ENCODE measurements at regions not wholly inside any gene's neighbourhood (a gene's known extent, or its start where the extent isn't known, plus 50 kb on each side); places are given as distances from the start of the nearest gene placed in this dataset.
"Not testable (repeated sequence)": the region's sequence is repeated elsewhere in the genome, so short reads cannot be mapped to it uniquely, and the experiment has no call there.

DNA sequence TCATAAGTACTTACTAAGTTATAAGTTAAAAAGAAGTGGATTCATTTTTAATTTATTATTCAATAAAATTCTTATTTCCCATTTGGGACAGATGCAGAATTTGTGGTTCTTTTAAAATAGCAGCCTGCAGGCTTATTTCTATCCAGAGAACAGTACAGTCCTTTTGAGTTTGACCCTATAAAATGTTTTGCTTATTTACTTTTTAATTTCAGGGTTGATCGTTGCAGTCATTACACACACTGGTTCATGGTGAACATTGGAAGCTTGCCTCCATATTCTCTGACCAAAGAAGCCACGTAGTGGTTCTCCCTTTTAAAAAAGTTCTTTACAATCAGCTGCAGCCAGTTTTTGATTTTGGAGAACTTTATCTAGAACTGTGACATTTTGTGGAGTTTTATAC is 122.9 kb upstream of the PDE7B start:
- no peak for FAIRE-seq

DNA sequence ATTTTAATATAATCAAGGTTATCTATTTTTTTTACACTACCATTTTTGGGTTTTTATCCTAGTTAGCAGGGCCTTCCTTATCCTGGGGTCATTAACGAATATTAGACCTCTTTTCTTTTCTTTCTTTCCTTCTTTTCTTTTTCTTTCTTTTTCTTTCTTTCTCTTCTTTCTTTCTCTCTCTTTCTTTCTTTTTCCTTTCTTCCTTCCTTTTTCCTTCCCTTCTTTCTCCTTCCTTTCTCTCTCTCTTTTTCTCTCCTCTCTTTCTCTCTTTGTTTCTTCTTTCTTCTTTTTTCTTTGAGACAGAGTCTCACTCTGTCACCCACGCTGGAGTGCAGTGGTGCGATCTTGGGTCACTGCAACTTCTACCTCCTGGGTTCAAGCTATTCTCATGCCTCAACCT is 120.4 kb upstream of the PDE7B start:
- FAIRE-seq = no peak

DNA sequence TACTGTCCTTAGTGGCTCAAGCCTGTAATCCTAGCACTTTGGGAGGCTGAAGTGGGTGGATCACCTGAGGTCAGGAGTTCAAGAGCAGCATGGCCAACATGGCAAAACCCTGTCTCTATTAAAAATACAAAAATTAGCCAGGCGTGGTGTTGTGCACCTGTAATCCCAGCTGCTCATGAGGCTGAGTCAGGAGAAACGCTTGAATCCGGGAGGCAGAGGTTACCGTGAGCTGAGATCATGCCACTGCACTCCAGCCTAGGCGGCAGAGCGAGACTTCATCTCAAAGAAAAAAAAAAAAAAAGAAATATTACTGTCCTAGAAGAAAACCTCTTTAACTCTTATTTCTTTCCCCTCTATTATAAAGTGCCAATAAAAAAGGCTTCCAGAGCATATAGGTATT is 115.2 kb upstream of the PDE7B start:
- FAIRE-seq = not testable (repeated sequence)

DNA sequence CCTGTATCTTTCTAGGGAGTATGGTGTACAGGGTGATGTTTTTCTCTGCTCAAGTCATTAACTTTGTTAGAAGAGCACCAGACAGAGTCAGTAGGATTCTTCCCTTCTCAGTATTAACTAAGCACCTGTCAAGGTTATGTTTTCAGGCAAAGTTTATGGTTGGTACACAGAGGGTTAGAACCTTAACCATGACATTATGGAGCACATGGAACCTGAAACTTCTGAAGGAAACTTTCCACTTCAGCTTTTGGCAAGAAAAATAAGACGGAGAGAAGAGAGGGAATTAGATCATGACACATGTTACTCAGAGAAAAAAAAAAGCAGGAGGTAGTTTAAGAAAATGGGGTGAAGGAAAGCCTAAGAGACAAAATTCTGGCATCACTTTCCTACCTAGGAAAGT is 112.9 kb upstream of the PDE7B start:
- FAIRE-seq = no peak

DNA sequence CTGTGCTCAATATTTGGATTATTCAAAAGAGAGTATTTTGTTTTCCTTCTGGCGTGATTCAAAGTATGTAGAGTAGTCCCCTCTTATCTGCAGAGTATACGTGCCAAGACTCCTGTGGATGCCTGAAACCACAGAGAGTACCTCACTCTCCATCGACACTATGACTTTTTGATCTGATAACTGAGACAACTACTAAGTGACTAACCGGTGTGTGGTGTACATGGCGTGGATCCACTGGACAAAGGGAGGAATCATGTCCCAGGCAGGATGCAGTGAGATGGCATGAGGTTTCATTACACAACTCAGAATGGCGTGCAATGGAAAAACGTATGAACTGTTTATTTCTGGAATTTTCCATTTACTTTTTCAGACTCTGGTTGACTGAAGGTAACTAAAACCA is 112.2 kb upstream of the PDE7B start:
- no peak for FAIRE-seq

DNA sequence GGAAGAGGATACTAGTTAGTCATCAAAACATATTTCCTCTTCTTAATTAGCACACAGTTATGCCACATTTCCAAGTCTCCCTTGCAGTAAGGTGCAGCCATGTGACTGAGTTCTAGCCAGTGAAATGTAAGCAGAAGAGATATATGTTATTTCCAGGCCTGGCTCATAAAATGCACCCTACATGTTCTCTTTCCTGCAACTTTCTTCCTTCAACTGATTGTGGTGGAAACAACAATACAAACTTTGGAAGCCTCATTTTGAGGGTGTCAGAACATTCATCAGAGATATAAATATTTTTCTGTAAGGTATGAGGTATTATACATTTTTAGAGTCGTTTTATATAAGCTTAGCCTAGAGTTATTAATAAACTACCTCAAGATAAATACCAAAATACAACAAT is 110.9 kb upstream of the PDE7B start:
- FAIRE-seq = no peak

DNA sequence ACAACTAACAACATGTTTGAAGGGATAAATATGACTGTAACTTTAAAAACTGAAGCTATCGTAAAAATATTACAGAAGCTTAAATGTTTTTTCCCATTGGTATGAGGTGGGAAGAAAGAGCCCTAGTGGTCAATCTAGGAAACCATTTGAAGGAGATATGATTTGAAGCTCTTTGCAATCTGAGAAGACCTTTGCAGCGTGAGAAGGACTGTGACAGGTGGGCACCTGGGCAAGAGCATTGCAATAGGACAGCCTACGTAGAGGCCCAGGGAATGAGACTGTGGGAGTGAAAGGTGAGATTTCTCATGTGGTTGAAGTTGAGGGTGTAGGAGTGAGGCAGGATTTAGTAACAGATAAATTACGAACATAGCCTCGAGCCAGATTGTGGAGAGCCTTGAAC is 108.0 kb upstream of the PDE7B start:
- no peak for FAIRE-seq

DNA sequence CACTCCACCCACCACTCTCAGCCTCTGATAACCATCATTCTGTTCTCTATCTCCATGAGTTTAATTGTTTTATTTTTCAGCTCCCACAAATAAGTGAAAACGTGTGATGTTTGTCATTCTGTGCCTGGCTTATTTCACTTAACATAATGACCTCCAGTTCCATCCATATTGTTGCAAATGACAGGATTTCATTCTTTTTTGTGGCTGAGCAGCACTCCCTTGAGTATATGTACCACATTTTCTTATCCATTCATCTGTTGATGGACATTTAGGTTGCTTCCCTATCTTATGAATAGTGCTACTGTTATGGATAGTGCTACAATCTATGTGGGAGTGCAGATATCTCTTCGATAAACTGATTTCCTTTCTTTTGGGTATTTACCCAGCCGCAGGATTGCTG is 103.3 kb upstream of the PDE7B start:
- FAIRE-seq = no peak

DNA sequence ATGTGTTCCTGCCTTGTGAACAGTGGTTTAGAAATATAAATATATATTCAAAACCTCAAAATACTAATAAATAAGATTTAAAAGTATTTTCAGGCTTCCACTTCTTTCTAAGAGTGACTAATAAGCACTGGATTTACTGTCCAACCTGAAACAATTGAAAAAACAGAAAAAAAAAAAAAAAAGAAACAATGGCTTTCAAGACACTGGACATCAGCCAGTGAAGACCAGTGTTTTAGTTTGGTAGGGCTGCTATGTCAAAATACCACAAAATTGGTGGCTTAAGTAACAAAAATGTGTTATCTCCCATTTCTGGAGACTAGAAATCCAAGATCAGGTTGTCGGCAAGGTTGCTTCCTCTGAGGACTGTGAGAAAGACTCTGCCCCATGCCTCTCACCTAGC is 101.4 kb upstream of the PDE7B start:
- no peak for FAIRE-seq

DNA sequence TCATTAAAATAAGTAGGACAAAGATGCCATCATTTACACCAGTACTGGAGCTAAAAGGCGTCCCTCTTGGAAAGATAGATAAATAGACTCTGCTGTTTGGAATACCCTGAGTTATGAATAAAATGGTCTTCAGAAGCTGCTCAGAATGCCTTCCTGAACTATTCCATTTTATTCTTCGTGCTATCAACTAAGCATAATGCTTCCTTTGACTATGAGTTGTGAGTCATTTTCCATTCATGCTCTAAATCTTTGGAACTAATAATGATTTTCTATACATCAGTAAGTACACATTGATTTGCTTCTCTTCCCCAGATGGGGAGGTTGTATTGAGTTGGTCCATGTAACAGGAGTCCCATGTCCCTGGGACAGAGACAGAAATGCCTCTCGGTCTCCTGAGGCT is 98.3 kb upstream of the PDE7B start:
- FAIRE-seq = no peak

DNA sequence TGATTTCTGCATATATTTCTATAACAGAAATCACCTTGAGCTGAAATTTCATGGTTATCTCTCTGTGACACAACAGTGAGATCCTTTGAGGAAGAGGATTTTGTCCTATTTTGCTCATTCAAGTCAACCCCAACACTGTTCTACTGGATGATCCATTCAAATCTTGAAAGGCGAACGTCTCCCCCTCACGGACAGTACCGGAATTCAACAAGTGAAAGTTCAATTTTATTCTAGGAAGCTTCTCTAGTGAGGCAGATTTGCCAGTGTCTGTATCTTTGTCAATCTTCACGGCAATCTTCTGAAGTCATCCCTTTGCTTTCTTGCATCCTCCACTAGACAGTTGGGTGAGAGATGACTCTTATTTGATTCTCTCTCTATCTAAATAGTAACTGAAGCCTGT is 91.7 kb upstream of the PDE7B start:
- no peak for FAIRE-seq

DNA sequence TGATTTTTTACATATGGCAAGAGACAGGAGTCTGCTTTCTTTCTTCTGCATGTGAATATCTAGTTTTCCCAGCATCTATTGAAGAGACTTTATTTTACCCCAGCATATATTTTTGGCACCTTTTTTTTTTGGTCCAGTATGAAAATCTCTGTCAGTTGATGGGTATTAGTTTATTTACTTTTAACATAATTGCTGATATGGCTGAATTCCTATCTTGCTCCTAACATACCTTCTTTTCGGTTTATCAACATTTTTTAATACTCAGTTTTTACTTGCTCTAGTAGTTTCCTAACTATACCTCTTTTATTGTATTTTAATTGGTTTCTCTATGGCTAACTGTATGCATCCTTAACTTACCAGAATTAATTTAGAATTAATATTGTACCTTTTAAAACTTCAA is 77.5 kb upstream of the PDE7B start:
- no peak for FAIRE-seq

DNA sequence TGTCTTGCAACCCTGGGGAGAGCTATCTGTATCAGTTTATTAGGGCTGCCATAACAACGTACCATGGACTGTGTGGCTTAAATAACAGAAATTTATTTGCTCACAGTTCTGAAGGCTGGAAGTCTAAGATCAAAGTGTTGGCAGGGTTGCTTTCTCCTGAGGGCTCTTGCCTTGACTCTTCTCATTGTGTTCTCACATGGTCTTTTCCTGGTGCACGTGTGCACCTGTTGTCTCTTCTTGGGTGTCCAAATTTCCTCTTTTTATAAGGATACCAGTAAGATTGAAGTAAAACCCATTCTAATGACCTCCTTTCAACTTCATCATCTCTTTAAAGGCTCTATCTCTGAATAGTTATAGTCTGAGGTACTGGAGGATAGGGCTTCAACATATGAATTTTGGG is 72.3 kb upstream of the PDE7B start:
- no peak for FAIRE-seq

DNA sequence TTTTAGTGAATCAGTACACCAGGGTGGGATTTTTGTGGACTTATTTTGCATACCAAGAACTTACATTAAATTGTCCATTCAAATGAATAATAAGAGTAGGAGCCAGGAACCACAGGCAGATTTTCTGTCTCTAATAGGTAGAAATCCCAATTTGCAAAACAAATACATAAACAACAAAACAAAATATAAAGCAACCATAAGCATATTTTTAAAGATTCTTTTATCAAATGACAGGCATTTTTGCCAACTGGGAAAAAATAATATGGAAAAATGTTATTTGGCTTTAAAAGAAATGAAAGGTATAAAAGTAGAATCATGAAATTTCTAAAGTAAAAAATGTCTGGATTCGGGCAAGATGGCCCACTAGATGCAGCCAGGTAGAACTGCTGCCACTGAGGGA is 71.2 kb upstream of the PDE7B start:
- FAIRE-seq = no peak

DNA sequence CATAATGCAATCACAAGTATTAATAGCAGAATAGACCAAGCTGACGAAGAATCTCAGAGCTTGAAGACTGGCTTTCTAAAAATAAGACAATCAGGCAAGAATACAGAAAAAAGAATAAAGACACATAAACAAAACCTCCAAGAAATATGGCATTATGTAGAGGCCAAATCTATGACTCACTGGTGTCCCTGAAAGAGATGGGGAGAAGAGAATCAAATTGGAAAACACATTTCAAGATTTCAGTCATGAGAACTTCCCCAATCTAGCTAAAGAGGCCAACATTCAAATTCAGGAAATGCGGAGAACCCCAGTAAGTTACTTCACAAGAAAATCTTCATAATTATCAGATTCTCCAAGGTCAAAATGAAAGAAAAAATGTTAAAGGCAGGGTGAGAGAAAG is 69.0 kb upstream of the PDE7B start:
- FAIRE-seq = no peak

DNA sequence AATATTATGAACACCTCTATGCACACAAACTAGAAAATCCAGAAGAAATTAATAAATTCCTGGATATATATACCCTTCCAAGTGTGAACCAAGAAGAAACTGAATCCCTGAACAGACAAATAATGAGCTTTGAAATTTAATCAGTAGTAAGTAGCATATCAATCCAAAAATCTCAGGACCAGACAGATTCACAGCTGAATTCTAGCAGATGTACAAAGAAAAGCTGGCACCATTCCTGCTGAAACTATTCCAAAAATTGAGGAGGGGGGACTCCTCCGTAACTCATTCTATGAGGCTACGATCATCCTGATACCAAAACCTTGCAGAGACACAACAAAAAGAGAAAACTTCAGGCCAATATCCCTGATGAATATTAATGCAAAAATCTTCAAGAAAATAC is 67.0 kb upstream of the PDE7B start:
- no peak for FAIRE-seq

DNA sequence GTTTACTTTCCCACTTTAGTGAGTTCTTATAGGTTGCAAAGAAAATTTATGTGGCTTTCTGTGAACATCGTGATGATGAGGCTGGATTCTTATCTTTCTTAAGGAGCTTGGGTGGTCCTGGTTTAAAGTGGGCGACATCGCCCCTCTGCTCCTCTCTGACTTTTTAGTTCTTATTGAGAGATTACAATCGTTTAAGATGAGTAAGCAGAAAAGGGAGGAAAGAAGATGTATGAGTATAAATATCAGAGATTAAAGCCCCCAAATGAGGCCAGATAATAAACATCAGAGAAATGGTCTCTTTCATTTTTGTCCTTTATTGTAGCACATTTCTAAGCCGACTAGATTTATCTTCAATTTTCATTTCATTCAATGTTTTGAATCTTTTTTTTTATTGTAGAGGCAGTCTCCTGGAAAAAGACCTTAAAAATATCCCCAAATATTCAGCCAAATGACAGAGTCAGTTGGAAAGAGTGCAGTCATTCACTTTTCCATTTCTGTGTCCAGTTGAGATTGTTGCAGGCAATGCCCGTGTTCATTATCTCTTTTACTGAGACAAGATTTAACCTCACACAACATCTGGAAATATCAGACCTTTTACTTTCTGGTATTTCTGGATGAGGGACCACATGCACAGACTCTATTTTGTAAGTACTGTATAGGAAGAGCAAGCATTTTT is 62.0 kb upstream of the PDE7B start:
- FAIRE-seq = no peak

DNA sequence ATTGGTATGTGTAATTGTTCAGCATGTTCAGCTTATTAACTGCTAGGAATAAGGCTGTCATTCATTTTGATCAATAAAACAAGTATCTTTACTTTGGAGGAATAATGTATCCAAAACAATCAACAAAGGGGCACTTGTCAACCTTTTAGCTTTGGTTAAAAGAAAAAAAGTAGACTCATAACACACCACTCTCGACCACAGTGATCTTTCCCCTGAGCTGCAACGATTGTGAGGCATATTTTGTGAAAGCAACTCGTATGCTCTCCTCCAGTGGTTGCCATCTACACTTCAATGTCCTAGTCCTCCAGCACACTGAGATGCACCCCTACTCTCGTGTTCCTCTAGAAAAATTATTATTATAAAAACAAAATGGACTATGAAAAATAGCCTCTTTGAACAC is 60.1 kb upstream of the PDE7B start:
- FAIRE-seq = no peak

DNA sequence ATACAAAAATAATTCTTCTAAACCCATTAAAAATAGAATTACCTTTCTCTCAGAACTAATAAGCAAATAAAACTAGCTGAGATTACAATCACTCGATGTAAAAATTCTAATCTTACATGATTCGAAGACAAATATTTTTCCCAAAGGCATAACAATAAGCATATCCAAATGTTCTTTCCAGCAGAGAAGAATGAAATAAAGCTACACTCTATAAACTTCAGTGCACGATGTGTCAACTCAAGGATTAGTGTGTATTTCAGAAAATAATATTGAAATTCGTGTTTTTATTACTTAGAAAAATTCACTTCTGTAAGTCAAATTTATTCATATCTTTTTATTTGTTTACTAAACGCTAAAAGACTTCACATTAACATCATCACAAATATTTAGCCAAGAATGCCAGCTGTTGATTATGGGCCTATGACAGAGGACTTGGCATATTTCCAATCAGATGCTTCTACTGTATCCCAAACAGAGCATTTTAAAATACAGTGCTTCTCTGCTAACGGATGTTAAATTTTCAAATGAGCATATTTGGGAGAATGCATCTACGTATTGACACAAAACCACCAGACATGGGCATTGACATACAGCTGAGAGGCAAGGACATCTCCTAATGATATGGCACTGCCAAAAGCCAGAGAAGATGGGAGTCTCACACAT is 54.7 kb upstream of the PDE7B start:
- peak; percentile 9 for FAIRE-seq

DNA sequence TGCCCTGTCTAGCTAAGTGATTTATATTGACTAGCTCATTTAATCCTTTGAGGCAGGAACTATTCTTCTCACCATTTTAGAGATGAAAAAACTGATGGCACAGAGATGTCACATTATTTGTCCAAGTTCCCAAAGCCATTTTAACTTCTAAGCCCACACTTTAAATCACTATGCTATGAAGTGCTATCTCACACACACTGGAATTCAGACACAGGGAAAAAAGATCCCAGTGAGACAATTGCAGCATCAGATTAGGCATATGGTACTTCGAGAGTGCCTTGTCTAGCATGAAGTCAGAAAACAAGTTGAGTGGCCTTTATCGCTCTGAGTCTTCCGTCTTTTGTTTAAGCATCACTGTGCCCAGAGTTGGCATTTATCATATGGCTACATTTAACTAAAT is 54.1 kb upstream of the PDE7B start:
- no peak for FAIRE-seq

DNA sequence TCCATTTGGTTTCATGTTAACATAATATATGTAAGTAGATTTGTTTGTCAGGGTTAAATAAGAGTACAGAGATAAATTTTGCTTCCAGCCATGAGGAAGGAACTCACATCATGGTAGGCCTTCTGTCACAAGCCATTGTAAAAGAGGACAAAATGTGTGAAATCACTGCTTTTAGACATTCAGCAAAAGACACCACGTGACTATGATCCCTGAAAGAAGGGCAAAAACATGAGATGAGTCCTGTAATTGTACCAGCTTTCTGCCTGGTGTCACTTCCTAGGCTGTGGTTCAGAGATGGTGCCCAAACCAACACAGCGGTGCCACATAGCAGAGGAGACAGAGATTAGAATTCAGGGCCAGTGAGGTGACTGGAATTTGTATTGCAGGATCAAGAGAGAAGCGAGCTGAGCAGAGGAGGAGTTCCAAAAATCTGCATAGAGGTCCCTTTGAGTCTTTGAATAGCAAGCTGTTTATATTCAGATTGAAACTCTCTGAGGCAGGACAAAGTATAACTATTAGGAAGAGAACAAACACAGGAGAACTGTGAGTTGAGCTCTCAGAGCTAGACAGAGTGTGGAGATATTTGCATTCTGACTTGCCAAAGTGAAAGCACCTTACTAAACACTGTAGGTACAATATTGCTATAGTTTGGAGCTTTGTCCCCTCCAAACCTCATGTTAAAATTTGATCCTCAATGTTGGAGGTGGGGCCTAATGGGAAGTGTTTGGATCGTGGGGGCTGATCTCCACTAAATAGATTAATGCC is 52.6 kb upstream of the PDE7B start:
- FAIRE-seq = no peak

Measured in islet of Langerhans (tissue), 1 donor.